Esophagus squamous epithelium (tissue), 4 donors: ENCODE measurements at regions not wholly inside any gene's neighbourhood (a gene's known extent, or its start where the extent isn't known, plus 50 kb on each side); places are given as distances from the start of the nearest gene placed in this dataset.

Source experiments
- CTCF ChIP-seq, 6 experiments: fragments of 450-650 bp in 4 of 6; fragments of 200-600 bp in 2 of 6; sonication (generic) in 2 of 6; IDR thresholded peaks; one replicate each; pipeline ENCODE4 v1.5.1; 2016 to 2019; ENCODE audit warnings: antibody characterized with exemption in 6 of 6, mild to moderate bottlenecking in 4 of 6, moderate library complexity in 4 of 6
- POLR2A ChIP-seq, 4 donors: fragments of 450-650 bp; IDR thresholded peaks; one replicate each; pipeline ENCODE4 v1.6.1; 2017; ENCODE audit warnings: antibody characterized with exemption in 4 of 4, mild to moderate bottlenecking in 4 of 4, moderate library complexity in 3 of 4

- TF ChIP-seq CTCF (IDR thresholded peaks at IDR 0.05) (no peak), POLR2A (IDR thresholded peaks at IDR 0.05) (no peak)
Measured at GRCh38 chr3:56881841-56882240, 80.1 kb upstream of the ARHGEF3 start.
